Sigmoid colon (tissue), 4 donors: ENCODE measurements at regions not wholly inside any gene's neighbourhood (a gene's known extent, or its start where the extent isn't known, plus 50 kb on each side); places are given as distances from the start of the nearest gene placed in this dataset.

Experiments
- CTCF ChIP-seq, 4 experiments: fragments of 450-650 bp in 3 of 4; fragments of 200-600 bp in 1 of 4; IDR thresholded peaks; one replicate each; pipeline ENCODE4 v1.5.1; 2016 to 2019; ENCODE audit warnings: antibody characterized with exemption in 4 of 4, mild to moderate bottlenecking in 3 of 4, moderate library complexity in 2 of 4
- EP300 ChIP-seq, 4 donors: sonication (generic); formaldehyde crosslinking; IDR thresholded peaks; one replicate each; pipeline ENCODE4 v1.6.1; 2017; ENCODE audit warnings: antibody characterized with exemption in 4 of 4
- POLR2A ChIP-seq, 2 donors: fragments of 450-650 bp; IDR thresholded peaks; one replicate each; pipeline ENCODE4 v1.6.1; 2016; ENCODE audit warnings: antibody characterized with exemption in 2 of 2, mild to moderate bottlenecking in 2 of 2, moderate library complexity in 2 of 2
- POLR2AphosphoS5 ChIP-seq, 4 donors: sonication (generic); formaldehyde crosslinking; IDR thresholded peaks; one replicate each; pipeline ENCODE4 v1.6.1; 2017; ENCODE audit warnings: antibody characterized with exemption in 4 of 4

DNA sequence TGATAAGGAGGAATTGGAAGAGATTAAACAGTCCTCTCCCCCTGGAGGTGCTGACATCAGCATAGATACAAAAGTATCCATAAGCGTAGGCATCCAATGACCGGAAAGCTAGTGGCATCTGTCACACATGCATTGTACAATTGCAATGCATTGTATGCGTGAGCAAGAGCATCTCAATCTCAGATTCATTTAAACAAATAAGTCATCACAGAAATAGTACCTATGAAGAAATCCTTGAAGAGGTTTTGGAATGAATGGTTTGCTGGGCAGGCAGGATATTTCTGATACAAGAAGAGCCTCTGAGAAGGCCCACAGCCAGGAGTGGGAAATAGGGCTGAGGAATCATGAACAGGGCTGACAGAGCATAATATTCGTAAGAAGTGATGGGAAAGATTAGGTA, 88.9 kb upstream of the ABCD3 start:
- TF ChIP-seq EP300 (IDR thresholded peaks at IDR 0.05) (no peak), CTCF (IDR thresholded peaks at IDR 0.05) (no peak), POLR2A (IDR thresholded peaks at IDR 0.05) (no peak), POLR2AphosphoS5 (IDR thresholded peaks at IDR 0.05) (no peak)
